Uterus (tissue), 2 donors: ENCODE measurements at regions not wholly inside any gene's neighbourhood (a gene's known extent, or its start where the extent isn't known, plus 50 kb on each side); places are given as distances from the start of the nearest gene placed in this dataset.

Experiments used
- POLR2A ChIP-seq, 2 donors: fragments of 450-650 bp; IDR thresholded peaks; one replicate each; pipeline ENCODE4 v1.6.1; 2016; ENCODE audit warnings: antibody characterized with exemption in 2 of 2, mild to moderate bottlenecking in 1 of 2, moderate library complexity in 1 of 2
- TF ChIP-seq, protein P1 (sequence below), 4 experiments: fragments of 200-600 bp in 2 of 4; fragments of 450-650 bp in 2 of 4; sonication (generic) in 2 of 4; IDR thresholded peaks; one replicate each; pipeline ENCODE4 v1.5.1; 2016 to 2019; ENCODE audit warnings: antibody characterized with exemption in 4 of 4, mild to moderate bottlenecking in 2 of 4, moderate library complexity in 1 of 4

DNA sequence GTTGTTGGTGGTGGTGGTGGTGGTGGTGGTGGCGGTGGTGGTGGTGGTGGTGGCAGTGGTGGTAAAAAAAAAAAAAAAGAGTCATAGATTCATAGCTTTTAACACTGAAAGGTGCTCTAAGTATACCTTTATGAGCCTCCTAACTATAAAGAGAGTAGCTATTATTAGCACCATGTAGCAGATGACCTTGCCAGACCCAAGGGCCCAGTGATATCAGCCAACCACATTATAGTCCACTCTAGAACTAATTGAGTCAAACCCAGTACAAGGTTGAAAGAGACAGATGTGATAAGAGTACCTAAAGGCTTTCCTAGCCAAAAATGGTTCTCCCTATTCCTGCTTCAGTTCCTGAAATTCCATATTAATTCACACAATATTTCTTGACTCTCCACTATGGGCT lies 245.3 kb downstream of the HACE1 start:
- TF ChIP-seq, protein P1, sequence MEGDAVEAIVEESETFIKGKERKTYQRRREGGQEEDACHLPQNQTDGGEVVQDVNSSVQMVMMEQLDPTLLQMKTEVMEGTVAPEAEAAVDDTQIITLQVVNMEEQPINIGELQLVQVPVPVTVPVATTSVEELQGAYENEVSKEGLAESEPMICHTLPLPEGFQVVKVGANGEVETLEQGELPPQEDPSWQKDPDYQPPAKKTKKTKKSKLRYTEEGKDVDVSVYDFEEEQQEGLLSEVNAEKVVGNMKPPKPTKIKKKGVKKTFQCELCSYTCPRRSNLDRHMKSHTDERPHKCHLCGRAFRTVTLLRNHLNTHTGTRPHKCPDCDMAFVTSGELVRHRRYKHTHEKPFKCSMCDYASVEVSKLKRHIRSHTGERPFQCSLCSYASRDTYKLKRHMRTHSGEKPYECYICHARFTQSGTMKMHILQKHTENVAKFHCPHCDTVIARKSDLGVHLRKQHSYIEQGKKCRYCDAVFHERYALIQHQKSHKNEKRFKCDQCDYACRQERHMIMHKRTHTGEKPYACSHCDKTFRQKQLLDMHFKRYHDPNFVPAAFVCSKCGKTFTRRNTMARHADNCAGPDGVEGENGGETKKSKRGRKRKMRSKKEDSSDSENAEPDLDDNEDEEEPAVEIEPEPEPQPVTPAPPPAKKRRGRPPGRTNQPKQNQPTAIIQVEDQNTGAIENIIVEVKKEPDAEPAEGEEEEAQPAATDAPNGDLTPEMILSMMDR (IDR thresholded peaks at IDR 0.05) = no peak
- TF ChIP-seq POLR2A (IDR thresholded peaks at IDR 0.05) = no peak
